ENCODE measurements at regions not wholly inside any gene's neighbourhood (a gene's known extent, or its start where the extent isn't known, plus 50 kb on each side); places are given as distances from the start of the nearest gene placed in this dataset.

DNA sequence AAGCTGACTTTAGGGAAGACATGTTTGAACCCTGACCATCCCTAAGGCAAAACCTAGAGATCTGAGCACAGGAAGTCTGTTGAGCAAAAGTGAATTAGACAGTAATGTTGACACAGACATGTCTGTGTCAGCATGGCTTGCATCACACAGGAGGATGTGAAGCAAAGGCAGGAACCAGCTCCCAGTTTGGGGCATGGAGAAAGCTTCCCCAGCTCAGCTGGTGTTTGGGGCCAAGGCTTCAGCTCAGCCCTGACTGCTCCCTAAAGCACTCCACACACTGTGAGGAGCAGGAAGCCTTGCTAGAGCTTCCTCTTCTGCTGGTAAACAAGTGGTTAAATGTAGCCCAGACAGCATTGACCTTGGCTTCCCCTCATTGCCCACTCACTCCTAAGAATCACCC, 153.8 kb upstream of the UBL3 start:
- DNase-seq (ENCODE audit: low read depth): peak; percentile 23

DNA sequence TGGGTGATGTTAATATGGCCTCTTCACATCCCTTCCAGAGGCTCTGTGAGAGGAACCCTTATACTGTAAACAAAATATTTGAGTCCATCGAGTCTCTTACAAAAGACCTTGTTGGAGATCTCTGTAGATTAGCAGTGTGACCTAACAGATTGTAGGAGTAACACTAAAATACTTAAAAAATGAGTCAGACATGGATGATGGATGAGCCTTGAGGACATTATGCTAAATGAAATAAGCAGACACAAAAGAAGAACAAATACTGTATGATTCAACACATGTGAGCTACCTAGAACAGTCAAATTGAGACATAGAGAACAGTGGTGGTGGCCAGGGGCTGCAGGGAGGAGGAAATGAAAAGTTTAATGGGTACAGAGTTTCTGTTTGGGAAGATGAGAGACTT, 152.2 kb upstream of the UBL3 start:
- DNase-seq (ENCODE audit: low read depth): peak; percentile 80

DNA sequence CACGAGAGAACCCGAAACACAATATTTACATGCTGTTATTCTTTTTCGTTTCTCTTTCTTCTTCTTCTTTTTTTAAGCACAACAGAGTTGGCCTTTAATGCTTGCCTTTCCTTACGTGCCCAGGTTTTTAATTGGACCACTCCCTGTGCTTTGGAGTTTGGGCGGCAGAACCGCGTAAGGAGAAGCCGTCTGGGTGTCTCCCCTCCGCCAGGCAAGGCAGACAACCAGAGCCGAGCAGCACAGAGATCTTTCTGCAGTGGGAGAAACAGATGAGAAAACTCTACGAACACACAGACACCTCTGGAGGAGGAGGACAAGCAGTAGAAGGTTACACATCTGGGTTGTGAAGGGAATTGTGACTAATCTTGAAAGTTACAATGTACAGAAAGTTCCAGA, 150.0 kb upstream of the UBL3 start:
- DNase-seq (ENCODE audit: low read depth): no peak

DNA sequence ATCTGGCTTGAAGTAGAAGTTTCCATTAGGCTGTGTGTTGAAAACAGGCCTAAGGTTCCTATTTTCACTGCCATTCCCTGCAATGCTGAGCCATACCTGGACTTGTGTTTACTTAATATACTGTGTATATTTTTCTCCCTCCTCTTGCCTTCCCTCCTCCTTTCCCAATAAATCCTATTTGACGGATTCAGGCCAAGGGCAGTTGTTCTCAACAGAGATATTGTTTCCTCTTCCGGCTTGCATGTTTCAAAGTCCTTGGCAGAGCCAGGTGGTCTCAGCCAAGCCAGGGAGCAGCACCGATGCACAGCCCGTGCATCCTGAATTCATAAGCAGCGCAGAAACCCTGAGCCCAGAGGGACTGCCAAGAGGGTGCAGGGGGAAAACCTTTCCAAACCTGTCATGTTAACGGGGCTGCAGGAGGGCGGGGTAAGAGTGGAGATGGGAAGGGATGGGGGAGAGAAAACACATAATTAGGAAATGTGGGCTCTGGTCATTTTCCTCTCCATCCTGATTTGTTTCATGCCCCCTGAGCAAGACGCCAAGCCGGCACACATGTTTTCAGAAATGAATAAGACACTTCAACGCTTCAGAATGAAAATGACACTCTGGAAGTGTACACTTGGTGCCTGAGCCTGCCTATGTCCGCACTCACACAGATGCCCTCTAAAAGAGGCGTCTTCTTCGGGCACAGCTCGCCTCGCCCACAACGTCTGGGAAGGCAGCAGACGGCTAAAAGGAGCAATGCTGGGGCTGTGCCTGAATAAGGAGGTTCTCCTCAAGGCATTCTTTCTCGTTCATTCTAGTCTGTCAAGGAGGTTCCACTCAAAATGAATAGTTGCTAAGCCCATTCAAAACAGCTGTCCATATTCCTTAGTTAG, 149.3 kb upstream of the UBL3 start:
- DNase-seq (ENCODE audit: low read depth): no peak

DNA sequence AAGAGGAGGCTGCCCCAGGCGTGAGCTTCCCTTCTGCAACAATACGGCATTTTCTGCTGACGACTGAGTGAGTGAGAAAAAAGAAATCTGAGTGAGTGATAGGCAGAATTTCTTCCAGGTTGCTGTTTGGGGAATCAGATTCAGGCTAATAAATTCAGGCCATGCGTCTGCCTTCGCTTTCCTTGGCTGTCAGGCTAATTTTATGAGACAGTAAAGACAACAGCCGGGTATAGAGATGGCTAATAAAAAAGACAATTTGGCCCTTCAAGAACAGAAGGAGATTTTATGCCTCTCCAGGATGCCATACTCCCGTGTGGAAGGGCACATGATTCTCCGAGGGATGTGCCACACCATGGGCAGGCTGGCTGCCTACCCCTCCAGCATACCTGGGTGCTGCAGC, 145.9 kb upstream of the UBL3 start:
- DNase-seq (ENCODE audit: low read depth): no peak

DNA sequence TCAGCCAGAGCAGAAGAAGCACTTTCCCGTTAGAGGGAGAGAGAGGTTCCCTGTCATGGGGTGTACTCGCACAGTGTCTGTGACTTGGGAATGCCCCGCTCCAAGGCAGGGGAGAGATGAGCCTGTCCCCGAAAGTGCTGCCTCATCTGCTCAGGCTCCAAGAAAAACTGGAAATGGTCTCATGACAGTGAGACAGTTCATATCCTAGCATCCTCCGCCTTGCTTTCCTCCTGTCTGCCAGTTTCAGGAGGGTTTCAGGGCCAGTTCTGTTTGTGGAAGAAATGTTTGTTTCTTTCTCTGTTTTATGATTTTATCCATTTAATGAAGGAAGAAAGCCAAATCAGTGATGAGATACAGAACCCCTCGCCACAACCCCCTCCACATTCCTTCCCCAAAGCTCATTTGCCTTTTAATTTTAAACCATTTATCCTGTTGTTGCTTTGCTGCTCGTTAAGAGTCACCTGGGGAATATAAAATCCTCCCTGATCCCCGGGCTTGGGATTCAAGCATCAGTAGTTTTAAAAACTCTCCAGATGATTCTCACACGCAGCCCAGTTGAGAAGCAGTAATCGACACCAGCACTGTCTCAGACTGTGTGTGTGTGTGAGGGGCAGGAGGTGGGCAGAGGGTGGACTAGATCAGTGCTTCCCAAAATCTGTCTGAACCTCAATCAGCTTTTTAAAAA, 144.6 kb upstream of the UBL3 start:
- no peak for DNase-seq (ENCODE audit: low read depth)

DNA sequence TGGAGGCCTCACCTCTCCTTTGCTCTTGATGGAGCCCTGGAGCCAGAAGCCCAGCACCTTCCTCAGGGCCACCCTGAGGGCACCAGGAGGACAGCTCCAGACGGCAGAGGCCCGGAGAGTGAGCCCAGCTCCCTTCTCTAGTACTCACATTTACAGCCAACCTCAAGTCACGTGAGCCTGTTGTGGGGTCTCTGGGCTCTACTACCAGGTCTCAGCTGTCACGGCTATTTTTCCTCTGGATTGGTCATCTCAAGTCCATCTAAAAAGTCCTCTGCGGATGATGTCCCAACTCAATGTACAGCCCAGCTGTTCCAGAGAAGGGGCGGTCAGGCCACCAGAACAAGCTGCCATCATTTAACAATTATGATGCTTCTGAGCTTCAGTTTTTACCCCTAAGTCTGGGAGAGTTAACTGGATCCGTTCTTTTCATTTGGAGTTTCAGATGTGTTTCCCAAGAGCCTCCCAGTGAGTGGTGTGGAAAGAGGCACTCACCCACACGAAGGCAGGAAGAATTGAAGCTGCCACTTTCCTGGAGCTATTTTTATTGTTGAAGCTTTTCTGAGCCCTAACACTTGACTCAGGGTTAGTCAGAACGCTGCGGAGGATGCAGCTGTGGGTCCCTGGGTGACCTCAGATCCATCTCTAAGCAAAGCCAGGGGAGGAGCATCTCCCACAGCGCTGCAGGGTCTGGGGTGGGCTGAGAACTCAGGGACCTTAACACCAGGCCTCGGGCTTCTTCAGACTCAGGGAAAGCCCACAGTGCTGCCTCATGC, 143.5 kb upstream of the UBL3 start:
- peak; percentile 84 for DNase-seq (ENCODE audit: low read depth)

DNA sequence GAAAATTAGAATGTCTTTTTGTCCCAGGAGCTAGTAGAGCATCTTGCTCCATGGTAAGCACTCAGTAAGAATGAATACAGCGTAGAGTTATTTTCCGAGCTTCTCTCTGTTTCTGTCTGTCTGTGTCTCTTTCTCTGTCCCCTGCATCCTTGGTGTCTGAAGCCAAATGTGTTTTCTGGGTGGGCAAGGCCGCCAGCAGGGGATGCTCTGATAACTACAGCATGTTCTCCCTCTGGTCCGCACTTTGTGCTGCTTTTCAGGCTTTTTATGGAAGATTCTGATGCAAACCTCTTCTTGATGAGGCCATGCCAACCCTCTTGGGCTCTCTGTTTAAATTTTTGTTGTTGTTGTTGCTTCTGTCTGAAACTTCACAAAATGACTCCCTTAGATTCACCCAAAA, 142.8 kb upstream of the UBL3 start:
- no peak for DNase-seq (ENCODE audit: low read depth)

DNA sequence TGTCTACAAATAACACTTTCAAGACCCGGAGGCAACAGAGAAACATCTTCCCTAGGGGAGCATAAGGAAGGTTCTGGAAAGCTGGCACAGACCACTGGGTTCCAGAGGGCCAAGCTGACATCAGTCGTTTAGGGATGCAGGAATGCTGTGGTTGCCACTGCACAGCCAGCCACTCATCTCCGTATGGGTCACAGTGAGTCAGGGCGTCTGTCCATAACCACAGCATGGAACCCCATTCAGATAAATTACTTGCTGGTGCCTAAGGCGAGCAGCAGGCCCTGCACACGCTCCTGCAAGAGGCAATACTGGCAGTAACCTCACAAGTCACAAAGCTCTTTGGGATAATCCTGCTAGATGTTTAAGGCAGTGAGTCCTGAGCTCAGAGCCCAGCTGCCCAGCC, 140.9 kb upstream of the UBL3 start:
- DNase-seq (ENCODE audit: low read depth): peak; percentile 95

DNA sequence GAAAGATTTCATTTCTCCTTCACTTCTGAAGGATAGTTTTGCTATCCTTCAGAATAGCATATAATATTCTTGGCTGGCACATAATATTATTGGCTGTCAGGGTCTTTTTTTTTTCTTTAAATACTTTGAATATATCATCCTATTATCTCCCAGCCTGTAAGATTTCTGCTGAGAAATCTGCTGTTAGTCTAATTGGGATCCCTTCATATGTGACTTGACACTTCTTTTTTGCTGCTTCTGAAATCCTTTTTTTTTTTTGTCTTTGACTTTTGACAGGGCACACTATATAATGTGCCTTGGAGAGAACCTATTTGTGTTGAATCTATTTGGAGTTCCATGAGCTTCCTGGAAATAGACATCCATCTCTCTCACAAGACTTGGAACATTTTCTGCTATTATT, 136.9 kb upstream of the UBL3 start:
- DNase-seq (ENCODE audit: low read depth): no peak

DNA sequence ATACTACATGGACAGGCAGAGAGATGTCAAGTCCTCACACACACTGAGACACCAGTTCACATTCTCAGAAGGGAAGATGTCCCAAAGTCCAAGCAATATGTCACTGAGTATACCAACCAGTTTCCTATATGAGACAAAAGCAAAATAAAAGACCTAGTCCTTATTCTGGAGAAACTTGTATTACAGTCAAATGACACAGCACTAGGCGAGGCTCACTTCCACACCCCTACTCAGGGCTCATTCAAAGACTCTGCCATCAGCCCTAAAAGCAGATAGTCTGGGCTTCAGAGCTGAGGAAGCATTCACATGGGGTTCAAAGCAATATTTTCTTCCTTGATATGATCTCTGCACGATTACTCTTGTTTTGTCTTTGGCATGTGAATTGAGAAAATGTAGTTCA, 129.9 kb upstream of the UBL3 start:
- DNase-seq (ENCODE audit: low read depth): no peak

DNA sequence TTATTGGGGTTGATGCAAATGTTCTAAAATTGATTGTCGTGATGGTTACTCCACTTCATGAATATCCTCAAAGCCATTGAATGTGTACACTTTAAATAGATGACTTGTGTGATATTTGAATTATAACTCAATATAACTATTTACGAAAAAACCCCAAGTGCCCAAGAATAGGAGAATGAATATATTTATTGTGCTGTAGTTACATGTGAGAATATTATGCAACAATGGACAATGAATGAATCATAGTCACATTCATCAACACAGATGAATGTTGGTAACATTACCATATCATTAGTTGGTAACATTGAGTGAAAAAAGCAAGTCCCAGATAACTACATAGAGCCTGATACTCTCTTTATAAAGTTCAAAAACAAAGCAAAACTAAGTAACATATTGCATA, 127.8 kb upstream of the UBL3 start:
- no peak for DNase-seq (ENCODE audit: low read depth)

DNA sequence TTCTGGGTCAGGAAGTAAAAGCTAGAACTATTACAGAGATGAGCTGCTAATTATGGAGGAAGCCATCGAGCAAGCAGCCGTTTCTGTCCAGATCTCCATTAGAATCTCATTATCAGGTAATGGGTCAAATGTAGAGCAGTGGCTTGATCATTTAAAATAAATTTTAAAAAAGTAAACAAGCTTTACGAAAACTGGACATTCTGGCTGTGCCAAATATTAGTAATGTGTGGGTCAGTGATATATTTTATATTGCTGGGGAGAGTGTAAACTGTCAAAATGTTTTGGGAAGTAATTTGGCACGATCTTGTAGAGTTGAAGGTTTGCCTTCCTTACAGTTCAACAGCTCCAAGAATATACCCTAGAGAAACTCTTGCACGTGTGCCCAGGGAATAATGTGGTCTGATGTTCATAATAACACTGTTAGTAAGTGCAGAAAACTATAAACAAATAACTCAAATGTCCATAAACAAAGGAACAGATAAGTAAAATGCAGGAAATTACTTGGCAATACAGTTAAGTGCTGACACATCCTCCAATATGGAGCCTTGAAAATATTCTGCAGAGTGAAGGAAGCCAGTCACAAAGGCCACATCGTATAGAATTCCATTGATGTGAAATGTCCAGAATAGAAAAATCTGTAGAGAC, 127.2 kb upstream of the UBL3 start:
- no peak for DNase-seq (ENCODE audit: low read depth)

DNA sequence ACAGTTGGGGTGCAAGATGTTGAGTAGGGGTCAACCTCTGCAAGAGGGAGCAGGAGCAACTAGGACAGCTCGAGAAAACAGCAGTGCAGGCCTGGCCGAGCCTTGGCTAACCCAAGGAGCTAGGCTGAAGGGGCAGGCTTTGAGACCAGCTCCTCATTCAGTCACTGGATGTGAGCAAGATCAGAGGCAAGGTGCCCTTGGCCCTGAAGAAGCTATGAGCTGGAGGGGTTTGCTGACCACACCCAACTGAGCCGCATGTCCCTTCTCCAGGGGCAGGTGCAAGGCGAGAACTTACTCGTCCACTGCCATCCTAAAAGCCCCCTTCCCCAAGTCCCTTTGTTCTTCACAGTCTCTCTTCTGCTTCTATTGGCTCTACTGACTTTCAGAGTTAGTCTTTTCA, 126.1 kb upstream of the UBL3 start:
- DNase-seq (ENCODE audit: low read depth): no peak

DNA sequence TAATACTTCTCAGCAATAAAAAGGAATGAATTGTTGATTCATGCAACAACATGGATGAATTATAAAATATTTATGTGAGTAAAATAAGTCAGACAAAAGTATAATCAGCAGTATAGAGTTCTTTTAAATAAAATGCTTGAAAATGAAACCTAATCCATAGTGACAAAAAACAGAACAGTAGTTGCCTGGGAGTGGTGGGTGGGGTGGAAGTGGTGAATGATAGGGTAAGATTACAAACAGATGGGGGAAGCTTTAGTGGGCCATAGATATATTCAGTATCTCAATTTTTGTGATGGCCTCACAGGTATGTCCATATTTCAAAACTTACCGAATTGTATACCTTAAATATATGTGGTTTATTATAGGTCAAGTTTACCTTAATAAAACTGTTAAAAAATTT, 124.9 kb upstream of the UBL3 start:
- DNase-seq (ENCODE audit: low read depth): no peak

DNA sequence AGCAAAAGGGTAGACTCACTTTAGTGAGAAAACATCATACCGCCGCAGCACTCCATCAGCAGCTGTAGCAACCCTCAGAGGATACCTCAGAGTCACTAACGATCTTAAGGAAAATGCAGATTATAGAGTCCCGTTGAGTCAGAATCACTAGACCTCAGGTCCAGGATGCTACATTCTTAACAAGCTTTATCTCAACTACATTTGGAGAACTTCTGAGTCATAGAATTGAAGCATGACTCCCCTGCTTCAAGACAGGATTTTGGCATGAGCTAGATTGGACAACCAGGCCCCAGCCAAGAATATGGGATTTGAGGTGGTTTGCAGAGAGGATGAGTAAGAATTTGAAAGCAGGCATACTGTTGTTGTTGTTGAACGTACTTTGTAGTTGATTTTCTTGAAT, 118.9 kb upstream of the UBL3 start:
- DNase-seq (ENCODE audit: low read depth): peak; percentile 86

DNA sequence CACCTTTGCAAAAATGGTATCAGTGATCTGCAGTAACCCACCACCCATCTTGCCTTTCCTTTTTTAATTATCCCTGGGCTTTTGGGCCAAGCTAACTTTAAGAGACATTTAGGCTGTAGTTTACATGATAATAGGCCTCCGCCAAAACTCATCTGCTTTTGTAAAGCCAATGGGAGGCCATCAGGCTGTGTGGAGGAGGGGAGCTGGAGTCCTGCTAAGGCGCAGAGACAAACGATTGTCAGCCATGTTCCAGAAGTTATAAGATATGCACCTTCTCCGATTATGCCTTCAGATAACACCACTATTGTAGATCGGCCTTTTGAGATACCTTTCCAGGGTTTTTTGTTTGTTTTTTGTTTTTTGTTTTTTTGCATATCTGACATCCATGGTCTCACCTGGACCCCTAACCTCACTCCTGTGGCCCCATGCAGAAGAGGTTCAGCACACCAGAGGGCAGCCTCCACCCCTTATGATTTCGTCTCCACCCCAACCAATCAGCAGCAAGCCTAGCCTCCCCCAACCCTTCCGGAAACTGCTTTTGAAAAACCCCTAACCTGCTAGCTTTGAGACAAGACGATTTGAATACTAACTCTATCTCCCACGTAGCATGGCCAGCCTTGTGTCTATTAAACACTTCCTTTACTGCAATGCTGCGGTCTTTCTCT, 113.9 kb upstream of the UBL3 start:
- DNase-seq (ENCODE audit: low read depth): no peak

DNA sequence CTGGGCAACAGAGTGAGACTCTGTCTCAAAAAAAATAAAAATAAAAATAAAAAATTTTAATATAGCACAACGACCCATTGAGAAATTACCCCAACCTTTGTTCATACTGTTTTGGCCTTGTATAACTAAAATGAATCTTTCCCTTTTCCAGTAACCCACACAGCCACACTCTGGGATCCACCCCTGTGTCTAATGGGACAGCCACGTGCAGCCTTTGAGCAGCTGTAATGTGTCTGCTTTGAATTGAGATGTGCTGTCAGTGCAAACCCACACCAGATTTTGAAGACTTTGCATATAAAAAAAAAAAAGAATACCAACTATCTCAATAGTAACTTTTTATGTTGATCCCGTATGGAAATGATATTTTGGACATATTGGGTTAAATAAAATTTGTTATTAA, 112.7 kb upstream of the UBL3 start:
- no peak for DNase-seq (ENCODE audit: low read depth)

DNA sequence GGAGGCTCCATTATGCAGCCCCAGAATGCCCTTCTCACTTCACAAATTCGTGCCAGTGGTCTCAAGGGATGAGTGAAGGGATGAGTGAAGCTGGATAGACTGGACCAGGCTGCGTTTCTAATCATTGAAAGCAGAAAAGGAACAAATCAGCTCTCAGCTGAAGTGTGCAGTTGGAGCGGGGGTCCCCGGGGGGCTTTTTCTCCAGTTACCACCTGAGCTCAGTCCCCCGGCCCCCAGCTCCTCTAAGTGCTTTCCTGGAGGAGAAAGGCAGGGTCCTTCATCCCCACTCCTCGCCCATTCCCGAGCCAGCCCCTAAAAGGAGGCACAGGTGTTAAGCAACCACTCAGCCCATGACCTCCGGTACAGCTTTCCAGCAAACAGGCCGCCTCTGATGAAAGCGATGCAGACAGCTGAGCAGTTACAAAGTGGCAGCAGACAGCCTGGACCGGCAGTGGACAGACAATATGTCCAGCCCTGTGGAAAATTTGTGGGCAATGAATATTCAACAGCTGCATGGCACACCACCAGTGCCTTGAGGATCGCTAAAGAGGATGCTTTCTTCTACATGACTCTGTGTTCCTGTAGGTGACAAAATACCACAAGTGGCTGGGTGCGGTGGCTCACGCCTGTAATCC, 110.7 kb upstream of the UBL3 start:
- no peak for DNase-seq (ENCODE audit: low read depth)

DNA sequence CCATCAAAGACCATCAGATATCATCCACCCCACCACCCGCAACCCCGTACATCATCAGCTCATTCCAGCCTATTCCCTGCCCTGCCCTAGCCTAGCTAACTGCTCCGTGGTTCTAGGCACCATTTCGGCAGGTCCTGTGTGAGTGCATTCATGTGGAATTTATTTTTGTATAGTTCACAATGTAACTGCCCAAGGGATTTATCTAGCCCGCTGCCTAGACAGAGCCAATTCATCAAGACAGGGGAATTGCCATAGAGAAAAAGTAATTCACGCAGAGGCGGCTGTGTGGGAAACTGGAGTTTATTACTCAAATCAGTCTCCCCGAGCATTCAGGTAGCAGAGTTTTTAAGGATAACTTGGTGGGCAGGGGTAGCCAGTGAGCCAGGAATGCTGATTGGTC, 109.2 kb upstream of the UBL3 start:
- no peak for DNase-seq (ENCODE audit: low read depth)

DNA sequence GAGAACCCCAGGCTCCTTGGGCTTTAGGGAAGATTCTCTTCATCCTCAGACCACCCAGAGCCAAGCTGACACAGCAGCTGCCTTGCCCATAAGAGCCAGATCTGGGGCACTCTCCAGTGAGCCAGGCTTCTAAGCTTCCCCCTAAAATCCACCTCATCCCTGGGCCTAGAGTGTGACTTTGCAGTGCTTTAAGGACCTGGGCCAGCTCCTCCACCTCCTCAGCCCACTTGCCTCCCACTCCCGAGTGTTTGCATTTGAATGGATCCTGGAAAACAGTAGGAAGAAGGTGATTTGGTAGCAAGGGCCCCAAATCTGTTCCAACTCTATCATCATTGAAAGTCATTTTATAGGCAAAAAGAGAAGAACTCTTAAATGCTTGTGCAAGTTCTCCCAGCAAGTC, 108.7 kb upstream of the UBL3 start:
- DNase-seq (ENCODE audit: low read depth): no peak
